GM12865 (cell line): ENCODE measurements at regions not wholly inside any gene's neighbourhood (a gene's known extent, or its start where the extent isn't known, plus 50 kb on each side); places are given as distances from the start of the nearest gene placed in this dataset.

ENCODE experiments used
- DNase-seq: peaks from one replicate; pipeline ENCODE4 v3.0.0; 2010; ENCODE audit warnings: low read depth
- H3K4me3 ChIP-seq: 2 replicates; pipeline ENCODE4 v1.5.1; 2011; ENCODE audit warnings: mild to moderate bottlenecking, low read depth, low read length, control low read depth
- TF ChIP-seq, protein P1 (sequence below): IDR thresholded peaks from 2 replicates; pipeline ENCODE4 v1.5.1; 2011; ENCODE audit warnings: low read length, control low read depth, low read depth, inconsistent platforms; ENCODE audit not compliant: insufficient read depth; ENCODE audit errors: missing control alignments

DNA sequence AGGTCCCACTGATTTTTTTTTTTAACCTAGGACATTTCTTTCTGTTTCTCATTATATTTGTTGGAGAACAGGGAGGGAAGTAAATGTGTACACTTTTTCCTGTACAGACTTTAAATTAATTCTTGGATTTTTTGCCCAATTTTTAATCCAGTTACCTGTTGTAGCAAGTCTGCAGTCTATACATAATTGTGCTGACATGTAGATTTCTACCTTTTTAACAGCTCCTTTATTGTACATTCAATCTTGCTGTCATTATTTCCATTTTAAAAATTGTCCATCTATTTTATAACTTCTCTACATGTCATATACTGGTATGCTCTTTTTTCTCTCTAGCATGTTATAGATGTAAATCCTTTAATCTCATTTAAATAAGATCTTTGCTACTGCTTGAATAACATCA, 1838.7 kb upstream of the CDH9 start:
- no peak overlapping the region for H3K4me3 ChIP-seq
- TF ChIP-seq, protein P1, sequence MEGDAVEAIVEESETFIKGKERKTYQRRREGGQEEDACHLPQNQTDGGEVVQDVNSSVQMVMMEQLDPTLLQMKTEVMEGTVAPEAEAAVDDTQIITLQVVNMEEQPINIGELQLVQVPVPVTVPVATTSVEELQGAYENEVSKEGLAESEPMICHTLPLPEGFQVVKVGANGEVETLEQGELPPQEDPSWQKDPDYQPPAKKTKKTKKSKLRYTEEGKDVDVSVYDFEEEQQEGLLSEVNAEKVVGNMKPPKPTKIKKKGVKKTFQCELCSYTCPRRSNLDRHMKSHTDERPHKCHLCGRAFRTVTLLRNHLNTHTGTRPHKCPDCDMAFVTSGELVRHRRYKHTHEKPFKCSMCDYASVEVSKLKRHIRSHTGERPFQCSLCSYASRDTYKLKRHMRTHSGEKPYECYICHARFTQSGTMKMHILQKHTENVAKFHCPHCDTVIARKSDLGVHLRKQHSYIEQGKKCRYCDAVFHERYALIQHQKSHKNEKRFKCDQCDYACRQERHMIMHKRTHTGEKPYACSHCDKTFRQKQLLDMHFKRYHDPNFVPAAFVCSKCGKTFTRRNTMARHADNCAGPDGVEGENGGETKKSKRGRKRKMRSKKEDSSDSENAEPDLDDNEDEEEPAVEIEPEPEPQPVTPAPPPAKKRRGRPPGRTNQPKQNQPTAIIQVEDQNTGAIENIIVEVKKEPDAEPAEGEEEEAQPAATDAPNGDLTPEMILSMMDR, result no peak
- no peak for DNase-seq

DNA sequence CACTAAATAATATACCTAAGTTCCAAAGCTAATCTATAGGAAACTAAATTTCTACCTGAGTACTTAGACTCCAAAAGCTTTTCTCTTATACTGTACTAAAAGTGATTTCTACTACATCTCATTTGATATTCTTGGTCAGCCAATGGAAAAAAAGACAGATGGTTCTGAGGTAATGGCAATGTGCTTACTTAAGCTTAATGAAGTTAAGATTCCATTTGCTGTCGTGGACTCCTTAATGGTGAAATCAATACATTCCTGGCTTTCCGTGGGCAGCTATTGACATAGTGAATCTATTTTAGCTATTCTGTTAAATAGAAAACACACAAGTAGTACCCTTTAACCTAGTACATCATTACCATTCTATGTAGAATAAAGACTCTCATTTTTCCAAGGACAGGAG, 1825.6 kb upstream of the CDH9 start:
- H3K4me3 ChIP-seq, result no peak overlapping the region
- TF ChIP-seq, protein P1, result no peak
- DNase-seq, result no peak

DNA sequence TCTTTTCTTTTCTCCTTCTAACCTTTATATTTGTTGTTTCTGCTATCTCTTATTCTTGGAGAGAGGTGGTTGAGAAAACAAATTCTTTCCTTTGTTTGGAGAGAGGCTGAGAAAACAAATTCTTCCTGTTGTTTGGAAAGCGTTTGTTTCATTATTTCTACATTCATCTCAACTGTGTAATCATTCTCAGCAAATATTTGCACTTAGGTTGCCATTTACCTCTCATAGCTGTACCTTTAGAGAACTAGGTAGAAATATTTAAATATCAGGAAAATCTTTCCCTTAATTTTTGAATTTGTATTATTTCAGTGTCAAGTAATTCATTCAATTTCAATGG, 1824.4 kb upstream of the CDH9 start:
- TF ChIP-seq, protein P1, result no peak
- no peak overlapping the region for H3K4me3 ChIP-seq
- no peak for DNase-seq

DNA sequence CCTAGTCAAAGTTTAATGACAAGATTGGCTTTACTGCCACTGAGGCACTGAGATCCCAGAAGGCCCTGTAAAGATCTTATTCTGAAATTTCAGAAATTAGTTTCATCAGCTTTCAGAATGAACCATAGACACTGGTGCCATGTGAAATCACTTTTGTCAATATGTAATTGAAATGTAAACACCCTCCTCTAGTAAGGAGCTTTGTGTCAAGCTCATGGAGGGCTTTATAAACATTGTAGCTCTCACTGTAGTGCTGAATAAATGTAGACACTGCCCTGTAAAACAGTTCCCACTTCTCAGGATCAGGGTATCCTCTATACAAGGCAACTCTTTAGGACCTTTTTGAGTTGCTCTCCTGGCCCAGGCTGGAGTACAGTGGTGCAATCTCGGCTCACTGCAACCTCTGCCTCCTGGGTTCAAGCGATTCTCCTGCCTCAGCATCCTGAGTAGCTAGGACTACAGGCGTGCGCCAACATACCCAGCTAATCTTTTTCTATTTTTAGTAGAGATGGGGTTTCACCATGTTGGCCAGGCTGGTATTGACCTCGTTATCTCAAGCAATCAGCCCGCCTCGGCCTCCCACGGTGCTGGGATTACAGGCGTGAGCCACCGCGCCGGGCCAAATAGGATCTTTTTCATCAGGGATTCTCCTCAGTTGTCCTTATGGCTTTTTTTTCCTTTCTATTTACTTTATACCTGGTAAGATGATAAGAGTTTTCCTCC, 1823.9 kb upstream of the CDH9 start:
- no peak for DNase-seq
- H3K4me3 ChIP-seq, result no peak overlapping the region
- TF ChIP-seq, protein P1, result no peak

DNA sequence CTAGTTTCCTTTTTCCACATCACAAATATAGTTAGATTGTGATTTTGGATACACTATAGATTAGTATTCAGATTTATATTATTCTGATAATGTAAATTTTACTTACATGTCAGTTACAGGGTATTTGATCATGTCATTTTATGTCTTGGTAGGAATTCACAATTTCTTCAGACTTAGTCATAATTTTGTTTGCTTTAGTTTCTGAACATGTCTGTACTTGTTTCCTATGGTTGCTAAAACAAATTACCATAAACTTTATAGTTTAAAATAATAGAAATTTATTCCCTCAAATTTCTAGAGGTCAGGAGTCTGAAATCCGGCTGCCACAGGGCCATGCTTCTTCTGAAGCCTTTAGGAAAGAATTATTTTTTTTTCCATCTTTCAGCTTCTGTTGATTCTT, 1817.2 kb upstream of the CDH9 start:
- no peak for DNase-seq
- H3K4me3 ChIP-seq, result no peak overlapping the region
- TF ChIP-seq, protein P1, result no peak

DNA sequence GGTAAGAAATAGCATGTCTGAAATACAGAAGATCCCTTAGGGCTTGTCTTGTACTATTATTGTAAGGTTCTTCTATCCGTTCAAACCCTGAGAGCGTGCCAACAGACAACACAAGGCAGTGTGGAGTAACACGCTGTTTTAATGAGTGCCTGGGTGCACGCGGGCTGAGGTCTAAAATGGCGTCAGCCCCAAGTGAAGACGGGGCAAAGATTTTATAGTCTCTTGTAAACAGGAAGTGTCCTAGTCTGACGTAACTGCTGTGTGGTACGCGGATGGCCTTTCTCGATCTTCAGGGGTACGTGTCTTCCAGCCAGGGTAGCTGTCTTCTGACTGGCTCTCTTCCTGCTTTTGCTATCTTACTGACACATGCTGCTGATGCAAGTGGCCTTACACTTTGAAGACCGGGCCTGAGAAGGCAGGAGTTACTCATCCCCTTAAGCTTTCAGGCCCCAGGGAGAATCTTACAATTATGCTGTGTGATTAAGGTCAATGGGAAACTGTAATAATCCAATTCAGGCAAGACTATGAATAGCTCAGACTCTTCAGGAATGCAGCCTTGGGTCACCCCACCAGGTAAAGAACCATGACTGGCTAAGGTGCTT, 1812.0 kb upstream of the CDH9 start:
- no peak for DNase-seq
- no peak overlapping the region for H3K4me3 ChIP-seq
- TF ChIP-seq, protein P1, result no peak

DNA sequence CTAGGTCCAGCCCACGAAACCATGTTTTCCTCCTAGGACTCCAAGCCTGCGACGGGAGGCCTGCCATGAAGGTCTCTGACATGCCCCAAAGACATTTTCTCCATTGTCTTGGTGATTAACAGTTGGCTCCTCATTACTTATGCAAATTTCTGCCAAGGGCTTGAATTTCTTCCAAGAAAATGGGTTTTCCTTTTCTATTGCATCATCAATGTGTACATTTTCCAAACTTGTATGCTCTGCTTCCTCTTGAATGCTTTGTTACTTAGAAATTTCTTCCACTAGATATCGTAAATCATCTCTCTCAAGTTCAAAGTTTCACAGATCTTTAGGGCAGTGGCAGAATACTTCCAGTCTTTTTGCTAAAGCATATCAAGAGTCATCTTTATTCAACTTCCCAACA, 1792.7 kb upstream of the CDH9 start:
- H3K4me3 ChIP-seq, result no peak overlapping the region
- DNase-seq, result no peak
- TF ChIP-seq, protein P1, result no peak
